Left lung (tissue), 4 donors: ENCODE measurements at regions not wholly inside any gene's neighbourhood (a gene's known extent, or its start where the extent isn't known, plus 50 kb on each side); places are given as distances from the start of the nearest gene placed in this dataset.

Experiments
- ATAC-seq: fragments of 200-7000 bp; cut with Tn5 transposase; one replicate; pipeline ENCODE4 v1.9.1; 2020; ENCODE audit warnings: moderate library complexity
- DNase-seq, 4 donors: peaks; one replicate each; pipeline ENCODE4 v3.0.0-alpha.2; 2013 to 2020
- H3K27ac ChIP-seq, 2 donors: fragments of 200-600 bp; sonication (generic) in 1 of 2; one replicate each; pipeline versions ENCODE4 v1.5.0 to v1.8.0; 2020 to 2021
- H3K27me3 ChIP-seq, 2 donors: fragments of 200-600 bp; sonication (generic) in 1 of 2; one replicate each; pipeline versions ENCODE4 v1.5.0 to v1.8.0; 2020 to 2021
- H3K36me3 ChIP-seq, 2 donors: fragments of 200-600 bp; sonication (generic) in 1 of 2; one replicate each; pipeline versions ENCODE4 v1.5.0 to v1.8.0; 2020 to 2021
- H3K4me1 ChIP-seq, 2 donors: fragments of 200-600 bp; one replicate each; pipeline ENCODE4 v1.8.0; 2021
- H3K4me3 ChIP-seq, 2 donors: fragments of 200-600 bp; sonication (generic) in 1 of 2; one replicate each; pipeline versions ENCODE4 v1.5.0 to v1.8.0; 2020 to 2021; ENCODE audit warnings: mild to moderate bottlenecking in 1 of 2
- H3K9me3 ChIP-seq, 2 donors: fragments of 200-600 bp; sonication (generic) in 1 of 2; one replicate each; pipeline versions ENCODE4 v1.5.0 to v1.8.0; 2020 to 2021
- intact Hi-C, 2 donors: fragments of 100-400 bp; cut with DNase I; formaldehyde crosslinking; loops; one replicate each; pipeline versions ENCODE4 v1.11.2 to v1.14.2; 2022
- TF ChIP-seq, protein P1 (sequence below), 2 donors: fragments of 200-600 bp; sonication (generic) in 1 of 2; IDR thresholded peaks; one replicate each; pipeline versions ENCODE4 v1.5.0 to v1.8.0; 2021; ENCODE audit warnings: antibody characterized with exemption in 2 of 2
- donor health status: DM: no; HTN: yes; CAD: no.
- donor health status: DM: no; HTN: no; CAD: no.

DNA sequence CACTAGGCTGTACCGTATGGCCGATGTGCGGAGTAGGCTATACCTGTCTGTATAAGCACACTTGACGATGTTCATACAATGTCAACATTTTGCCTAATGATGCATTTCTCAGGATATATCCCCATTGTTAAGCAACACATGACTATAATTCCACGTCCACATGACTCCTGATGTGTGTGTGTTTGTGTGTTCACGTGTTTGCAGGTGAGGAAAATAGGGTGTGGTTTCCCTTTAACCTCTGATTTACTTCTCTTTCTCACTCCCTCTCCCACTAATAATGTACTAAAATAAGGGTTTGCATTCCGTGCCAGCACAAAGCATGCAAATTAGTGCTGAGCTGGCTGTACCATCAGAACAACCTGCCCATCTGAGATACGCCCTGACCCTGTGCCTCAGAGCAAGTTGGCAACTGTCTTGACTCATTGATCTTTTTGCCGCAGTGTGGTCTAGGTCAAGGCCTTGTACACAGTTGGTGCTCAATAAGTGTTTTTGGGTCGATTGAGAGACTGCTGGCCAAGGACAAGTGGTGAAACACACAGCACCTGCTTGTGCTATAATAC lies 64.6 kb upstream of the DOCK1 start:
- TF ChIP-seq, protein P1, sequence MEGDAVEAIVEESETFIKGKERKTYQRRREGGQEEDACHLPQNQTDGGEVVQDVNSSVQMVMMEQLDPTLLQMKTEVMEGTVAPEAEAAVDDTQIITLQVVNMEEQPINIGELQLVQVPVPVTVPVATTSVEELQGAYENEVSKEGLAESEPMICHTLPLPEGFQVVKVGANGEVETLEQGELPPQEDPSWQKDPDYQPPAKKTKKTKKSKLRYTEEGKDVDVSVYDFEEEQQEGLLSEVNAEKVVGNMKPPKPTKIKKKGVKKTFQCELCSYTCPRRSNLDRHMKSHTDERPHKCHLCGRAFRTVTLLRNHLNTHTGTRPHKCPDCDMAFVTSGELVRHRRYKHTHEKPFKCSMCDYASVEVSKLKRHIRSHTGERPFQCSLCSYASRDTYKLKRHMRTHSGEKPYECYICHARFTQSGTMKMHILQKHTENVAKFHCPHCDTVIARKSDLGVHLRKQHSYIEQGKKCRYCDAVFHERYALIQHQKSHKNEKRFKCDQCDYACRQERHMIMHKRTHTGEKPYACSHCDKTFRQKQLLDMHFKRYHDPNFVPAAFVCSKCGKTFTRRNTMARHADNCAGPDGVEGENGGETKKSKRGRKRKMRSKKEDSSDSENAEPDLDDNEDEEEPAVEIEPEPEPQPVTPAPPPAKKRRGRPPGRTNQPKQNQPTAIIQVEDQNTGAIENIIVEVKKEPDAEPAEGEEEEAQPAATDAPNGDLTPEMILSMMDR (IDR thresholded peaks at IDR 0.05) = no peak
- H3K27ac ChIP-seq = no peak overlapping the region
- ATAC-seq = no peak
- no peak overlapping the region for H3K4me3 ChIP-seq
- no peak for DNase-seq
- H3K36me3 ChIP-seq = no peaks in the 10 kb centered on the region
- H3K27me3 ChIP-seq = no peaks in the 10 kb centered on the region
- H3K4me1 ChIP-seq = no peaks in the 10 kb centered on the region
- no peaks in the 10 kb centered on the region for H3K9me3 ChIP-seq
- intact Hi-C loops = no loop called here

- TF ChIP-seq, protein P1 (IDR thresholded peaks at IDR 0.05) = no peak
- Histone ChIP-seq H3K27me3 (no peaks in the 10 kb centered on the region), H3K9me3 (no peaks in the 10 kb centered on the region), H3K36me3 (no peaks in the 10 kb centered on the region), H3K4me3 (no peak overlapping the region), H3K4me1 (no peaks in the 10 kb centered on the region), H3K27ac (no peak overlapping the region)
- DNase-seq (no peak), ATAC-seq (no peak)
- intact Hi-C loops = no loop called here
Measured at GRCh38 chr10:126841341-126841895, 63.8 kb upstream of the DOCK1 start.

DNA sequence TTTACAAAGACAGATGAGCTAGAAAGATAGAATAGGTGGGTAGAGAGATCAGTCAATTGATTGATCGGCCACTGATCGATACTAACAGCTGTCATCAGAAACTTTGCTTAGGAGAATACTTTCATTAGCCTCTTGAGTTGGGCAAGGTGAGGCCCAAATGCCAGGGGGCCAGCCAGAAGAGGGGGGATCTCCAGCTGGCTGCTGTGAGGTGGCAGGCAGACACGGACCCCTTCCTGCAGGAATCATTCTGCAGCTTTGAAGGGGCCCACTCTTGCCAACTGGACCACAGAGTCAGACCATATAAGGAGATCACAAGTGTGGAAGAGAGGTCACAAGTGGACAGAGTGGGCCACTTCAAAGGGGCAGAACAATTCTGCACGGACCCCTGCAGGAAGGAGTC lies 62.9 kb upstream of the DOCK1 start:
- Histone ChIP-seq H3K4me1 (no peaks in the 10 kb centered on the region), H3K9me3 (no peaks in the 10 kb centered on the region), H3K36me3 (no peaks in the 10 kb centered on the region), H3K4me3 (no peak overlapping the region), H3K27me3 (no peaks in the 10 kb centered on the region), H3K27ac (no peak overlapping the region)
- intact Hi-C loops = no loop called here
- TF ChIP-seq, protein P1 (IDR thresholded peaks at IDR 0.05) = no peak
- DNase-seq (no peak), ATAC-seq (no peak)

DNA sequence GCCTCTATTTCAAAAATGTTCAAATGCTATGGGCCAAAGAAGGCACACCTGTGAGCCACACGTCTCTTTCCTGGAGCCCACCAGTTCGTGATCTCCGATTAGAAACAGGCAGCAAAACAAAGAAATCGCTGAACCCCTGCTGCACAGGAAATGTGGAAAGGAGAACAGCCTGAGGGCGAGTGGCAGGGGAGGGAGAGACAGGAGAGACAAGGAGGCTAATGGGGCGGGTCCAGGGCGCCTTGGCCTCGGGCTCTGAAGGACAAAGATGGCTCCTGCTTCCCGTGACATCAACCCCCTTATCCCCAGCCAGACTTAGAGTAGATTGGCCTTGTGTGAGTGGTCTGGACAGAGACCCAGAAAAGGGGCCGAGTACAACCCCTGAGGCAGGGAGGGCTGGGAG lies 62.4 kb upstream of the DOCK1 start:
- Histone ChIP-seq H3K36me3 (no peaks in the 10 kb centered on the region), H3K4me3 (no peak overlapping the region), H3K27me3 (no peaks in the 10 kb centered on the region), H3K9me3 (no peaks in the 10 kb centered on the region), H3K4me1 (no peaks in the 10 kb centered on the region), H3K27ac (no peak overlapping the region)
- TF ChIP-seq, protein P1 (IDR thresholded peaks at IDR 0.05) = no peak
- intact Hi-C loops = no loop called here
- ATAC-seq = no peak
- no peak for DNase-seq

- DNase-seq = no peak
- Histone ChIP-seq H3K9me3 (no peaks in the 10 kb centered on the region), H3K36me3 (no peaks in the 10 kb centered on the region), H3K4me3 (no peak overlapping the region), H3K27me3 (no peaks in the 10 kb centered on the region), H3K27ac (no peak overlapping the region), H3K4me1 (no peaks in the 10 kb centered on the region)
- ATAC-seq = no peak
- intact Hi-C loops = no loop called here
- TF ChIP-seq, protein P1 (IDR thresholded peaks at IDR 0.05) = no peak
Measured at GRCh38 chr10:126843299-126843934, 61.8 kb upstream of the DOCK1 start.
